H1 (cell line): ENCODE measurements at regions not wholly inside any gene's neighbourhood (a gene's known extent, or its start where the extent isn't known, plus 50 kb on each side); places are given as distances from the start of the nearest gene placed in this dataset.

ENCODE experiments used
- KDM4A ChIP-seq: IDR thresholded peaks from one replicate; pipeline ENCODE4 v1.7.1; 2012; ENCODE audit warnings: low read depth, mild to moderate bottlenecking, moderate library complexity, low read length, inconsistent platforms; ENCODE audit not compliant: severe bottlenecking
- POLR2A ChIP-seq, 2 experiments: IDR thresholded peaks; 1 replicate in 1 of 2; 2 replicates in 1 of 2; pipeline ENCODE4 v1.6.1; 2011; ENCODE audit warnings: low read depth in 2 of 2, low read length in 2 of 2, mild to moderate bottlenecking in 2 of 2; ENCODE audit errors: control extremely low read depth in 1 of 2
- TF ChIP-seq, protein P1 (sequence below), 3 experiments: IDR thresholded peaks; 1 replicate in 2 of 3; 2 replicates in 1 of 3; pipeline versions ENCODE4 v1.5.1 to v1.6.1; 2011; ENCODE audit warnings: low read length in 3 of 3, mild to moderate bottlenecking in 3 of 3, inconsistent platforms in 2 of 3, low read depth in 1 of 3, moderate library complexity in 1 of 3; ENCODE audit not compliant: insufficient read depth in 1 of 3; ENCODE audit errors: control extremely low read depth in 1 of 3

GRCh38 chr6:159604443-159604956 is 88.5 kb downstream of the SOD2 start:
- no peak for TF ChIP-seq POLR2A (IDR thresholded peaks at IDR 0.05; ENCODE audit: control extremely low read depth in 1 of 2, low read depth in 2 of 2, low read length in 2 of 2)
- TF ChIP-seq, protein P1, sequence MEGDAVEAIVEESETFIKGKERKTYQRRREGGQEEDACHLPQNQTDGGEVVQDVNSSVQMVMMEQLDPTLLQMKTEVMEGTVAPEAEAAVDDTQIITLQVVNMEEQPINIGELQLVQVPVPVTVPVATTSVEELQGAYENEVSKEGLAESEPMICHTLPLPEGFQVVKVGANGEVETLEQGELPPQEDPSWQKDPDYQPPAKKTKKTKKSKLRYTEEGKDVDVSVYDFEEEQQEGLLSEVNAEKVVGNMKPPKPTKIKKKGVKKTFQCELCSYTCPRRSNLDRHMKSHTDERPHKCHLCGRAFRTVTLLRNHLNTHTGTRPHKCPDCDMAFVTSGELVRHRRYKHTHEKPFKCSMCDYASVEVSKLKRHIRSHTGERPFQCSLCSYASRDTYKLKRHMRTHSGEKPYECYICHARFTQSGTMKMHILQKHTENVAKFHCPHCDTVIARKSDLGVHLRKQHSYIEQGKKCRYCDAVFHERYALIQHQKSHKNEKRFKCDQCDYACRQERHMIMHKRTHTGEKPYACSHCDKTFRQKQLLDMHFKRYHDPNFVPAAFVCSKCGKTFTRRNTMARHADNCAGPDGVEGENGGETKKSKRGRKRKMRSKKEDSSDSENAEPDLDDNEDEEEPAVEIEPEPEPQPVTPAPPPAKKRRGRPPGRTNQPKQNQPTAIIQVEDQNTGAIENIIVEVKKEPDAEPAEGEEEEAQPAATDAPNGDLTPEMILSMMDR (IDR thresholded peaks at IDR 0.05; ENCODE audit: control extremely low read depth in 1 of 3, insufficient read depth in 1 of 3, low read depth in 1 of 3, low read length in 3 of 3), result no peak
- no peak for TF ChIP-seq KDM4A
